Spleen (tissue), 11 donors: ENCODE measurements at regions not wholly inside any gene's neighbourhood (a gene's known extent, or its start where the extent isn't known, plus 50 kb on each side); places are given as distances from the start of the nearest gene placed in this dataset.

ENCODE experiments used
- DNase-seq: peaks from one replicate; pipeline ENCODE4 v3.0.0-alpha.2; 2020
- H3K27ac ChIP-seq, 8 donors: fragments of 200-600 bp; sonication (generic) in 7 of 8; 1 replicate in 4 of 8; 2 replicates in 4 of 8; pipeline versions ENCODE4 v1.5.0 to v1.8.0; 2016 to 2021; ENCODE audit warnings: inconsistent platforms in 4 of 8, mild to moderate bottlenecking in 4 of 8, moderate library complexity in 1 of 8
- H3K27me3 ChIP-seq, 7 donors: fragments of 200-600 bp; sonication (generic) in 6 of 7; replicated peaks in 1 of 7; 1 replicate in 4 of 7; 2 replicates in 3 of 7; pipeline versions ENCODE4 v1.5.0 to v1.8.0; 2016 to 2021; ENCODE audit warnings: inconsistent platforms in 3 of 7, mild to moderate bottlenecking in 1 of 7
- H3K36me3 ChIP-seq, 6 donors: fragments of 200-600 bp; sonication (generic) in 5 of 6; 1 replicate in 4 of 6; 2 replicates in 2 of 6; pipeline versions ENCODE4 v1.5.0 to v1.8.0; 2016 to 2021; ENCODE audit warnings: inconsistent platforms in 2 of 6
- H3K4me1 ChIP-seq, 6 donors: fragments of 200-600 bp; sonication (generic) in 5 of 6; 1 replicate in 3 of 6; 2 replicates in 3 of 6; pipeline versions ENCODE4 v1.5.0 to v1.8.0; 2016 to 2021; ENCODE audit warnings: inconsistent platforms in 3 of 6
- H3K4me3 ChIP-seq, 8 donors: fragments of 200-600 bp; sonication (generic) in 7 of 8; 1 replicate in 4 of 8; 2 replicates in 4 of 8; pipeline versions ENCODE4 v1.5.0 to v1.8.0; 2016 to 2021; ENCODE audit warnings: inconsistent platforms in 4 of 8, mild to moderate bottlenecking in 4 of 8, moderate library complexity in 2 of 8
- H3K9me3 ChIP-seq, 8 donors: fragments of 200-600 bp; sonication (generic) in 7 of 8; 1 replicate in 4 of 8; 2 replicates in 4 of 8; pipeline versions ENCODE4 v1.5.0 to v1.8.0; 2016 to 2021; ENCODE audit warnings: inconsistent platforms in 4 of 8
- CTCF ChIP-seq, 11 experiments: fragments of 200-600 bp in 7 of 11; fragments of 450-650 bp in 4 of 11; sonication (generic) in 4 of 11; IDR thresholded peaks in 8 of 11; conservative IDR thresholded peaks in 3 of 11; 1 replicate in 7 of 11; 2 replicates in 4 of 11; pipeline versions ENCODE4 v1.4.0 to v1.8.0; 2016 to 2021; ENCODE audit warnings: antibody characterized with exemption in 11 of 11, inconsistent platforms in 4 of 11, mild to moderate bottlenecking in 1 of 11
- POLR2A ChIP-seq, 3 donors: fragments of 450-650 bp; IDR thresholded peaks; one replicate each; pipeline ENCODE4 v1.5.1; 2017; ENCODE audit warnings: antibody characterized with exemption in 3 of 3, mild to moderate bottlenecking in 1 of 3
- POLR2AphosphoS5 ChIP-seq, 3 donors: sonication (generic); formaldehyde crosslinking; IDR thresholded peaks; one replicate each; pipeline ENCODE4 v1.5.1; 2017; ENCODE audit warnings: antibody characterized with exemption in 3 of 3
- WGBS, 5 donors: extraction: QIAGEN DNeasy Blood & Tissue Kit in 3 of 5; methylation state at CpG; one replicate each; pipeline versions ENCODE4 v1.1.5 to v1.1.7; 2013 to 2018; 5-methylcytosine and 5-hydroxymethylcytosine counted together
- intact Hi-C: fragments of 100-400 bp; cut with DNase I; formaldehyde crosslinking; loops from one replicate; pipeline ENCODE4 v1.15.0; 2023; ENCODE audit warnings: low total_unique reads
- donor health status: healthy with polysubstance abuse.
- donor health status: DM: no; HTN: no; CAD: no; lungs with moderate emphysema.
- donor health status: DM: no; HTN: no; CAD: no.
- donor health status: Bipolar disorder and iron deficiency.
- donor health status: healthy.
- donor health status: DM: no; HTN: no; CAD: no.
- donor health status: DM: yes; HTN: yes; CAD: no.

GRCh38 chr16:27620541-27620940 is 70.6 kb downstream of the KATNIP start:
- Histone ChIP-seq H3K4me3 (no peak overlapping the region), H3K27ac (no peak overlapping the region), H3K4me1 (no peaks in the 10 kb centered on the region), H3K27me3 (no peaks in the 10 kb centered on the region), H3K9me3 (no peaks in the 10 kb centered on the region), H3K36me3 (peaks cover 0 to 61% (median 8%) of the 10 kb centered on the region in 6 donors)
- intact Hi-C loops: no loop called here
- TF ChIP-seq POLR2A (IDR thresholded peaks at IDR 0.05) (no peak), CTCF (IDR thresholded peaks at IDR 0.05 in 8 of 11, conservative IDR thresholded peaks at IDR 0.05 in 3 of 11) (no peak), POLR2AphosphoS5 (IDR thresholded peaks at IDR 0.05) (no peak)
- 81 to 90% (median 84%) methylated on average over 4 of the region's 4 CpGs for WGBS, 5 donors
- DNase-seq: no peak

GRCh38 chr16:27624154-27625049 is 74.5 kb downstream of the KATNIP start:
- Histone ChIP-seq H3K27me3 (no peaks in the 10 kb centered on the region), H3K9me3 (no peaks in the 10 kb centered on the region), H3K27ac (no peak overlapping the region), H3K4me3 (no peak overlapping the region), H3K36me3 (peaks cover 0 to 58% (median 4%) of the 10 kb centered on the region in 6 donors), H3K4me1 (no peaks in the 10 kb centered on the region)
- TF ChIP-seq POLR2AphosphoS5 (IDR thresholded peaks at IDR 0.05): no peak
- TF ChIP-seq POLR2A (IDR thresholded peaks at IDR 0.05): no peak
- TF ChIP-seq CTCF (IDR thresholded peaks at IDR 0.05 in 8 of 11, conservative IDR thresholded peaks at IDR 0.05 in 3 of 11): no peak
- WGBS, 5 donors: 92 to 96% (median 94%) methylated on average over 12 of the region's 12 CpGs
- DNase-seq: no peak
- intact Hi-C loops: no loop called here

- no peaks in the 10 kb centered on the region for H3K9me3 ChIP-seq
- H3K27me3 ChIP-seq: no peaks in the 10 kb centered on the region
- intact Hi-C loops: no loop called here
- DNase-seq: no peak
- no peak overlapping the region for H3K4me3 ChIP-seq
- peaks cover 0 to 57% (median 2%) of the 10 kb centered on the region in 6 donors for H3K36me3 ChIP-seq
- TF ChIP-seq POLR2AphosphoS5 (IDR thresholded peaks at IDR 0.05) (no peak), POLR2A (IDR thresholded peaks at IDR 0.05) (no peak), CTCF (IDR thresholded peaks at IDR 0.05 in 8 of 11, conservative IDR thresholded peaks at IDR 0.05 in 3 of 11) (no peak)
- no peak overlapping the region for H3K27ac ChIP-seq
- H3K4me1 ChIP-seq: no peaks in the 10 kb centered on the region
- WGBS, 5 donors: 77 to 94% (median 80%) methylated on average over 7 of the region's 7 CpGs
Observed at GRCh38 chr16:27625050-27625697, 75.2 kb downstream of the KATNIP start.

GRCh38 chr16:27627136-27627535 is 77.2 kb downstream of the KATNIP start:
- DNase-seq: no peak
- Histone ChIP-seq H3K4me3 (no peak overlapping the region), H3K36me3 (peaks cover 0 to 57% (median 9%) of the 10 kb centered on the region in 6 donors), H3K27ac (no peak overlapping the region), H3K9me3 (no peaks in the 10 kb centered on the region), H3K27me3 (no peaks in the 10 kb centered on the region), H3K4me1 (no peaks in the 10 kb centered on the region)
- TF ChIP-seq POLR2AphosphoS5 (IDR thresholded peaks at IDR 0.05) (no peak), POLR2A (IDR thresholded peaks at IDR 0.05) (no peak), CTCF (IDR thresholded peaks at IDR 0.05 in 8 of 11, conservative IDR thresholded peaks at IDR 0.05 in 3 of 11) (no peak)
- intact Hi-C loops: no loop called here
- 89 to 96% (median 94%) methylated on average over 7 of the region's 7 CpGs for WGBS, 5 donors
